ENCODE measurements at regions not wholly inside any gene's neighbourhood (a gene's known extent, or its start where the extent isn't known, plus 50 kb on each side); places are given as distances from the start of the nearest gene placed in this dataset.
A peak's percentile ranks its signal among the peaks of the same experiment; 100 is the strongest.

- TF ChIP-seq CTCF (IDR thresholded peaks at IDR 0.05 in 2 of 3, conservative IDR thresholded peaks at IDR 0.05 in 1 of 3; ENCODE audit: borderline replicate concordance in 1 of 3, insufficient read depth in 1 of 3, low read depth in 2 of 3, low read length in 2 of 3), result peak in 2 of 3 experiments; percentile 41 to 43; a peak in 4 of 6 replicates
- no peak for TF ChIP-seq JUND (IDR thresholded peaks at IDR 0.05)
- TF ChIP-seq RAD21 (IDR thresholded peaks at IDR 0.05; ENCODE audit: low read depth), result peak; percentile 39; the same call in 1 of the 2 replicates
- Histone ChIP-seq H2AFZ (ENCODE audit: low read depth, low read length, poor library complexity, severe bottlenecking) (no peak overlapping the region), H3K27me3 (ENCODE audit: insufficient read depth, low read length) (no peaks in the 10 kb centered on the region), H3K4me2 (ENCODE audit: low read length) (no peak overlapping the region), H3K27ac (ENCODE audit: low read depth, low read length) (no peak overlapping the region), H4K20me1 (ENCODE audit: insufficient read depth) (no peaks in the 10 kb centered on the region), H3K4me1 (ENCODE audit: control insufficient read depth in 1 of 2, insufficient read depth in 2 of 2, low read length in 2 of 2) (no peaks in the 10 kb centered on the region), H3K79me2 (ENCODE audit: insufficient read depth, low read length) (no peaks in the 10 kb centered on the region), H3K9ac (ENCODE audit: low read length) (no peak overlapping the region), H3K4me3 (replicated peaks in 1 of 2; ENCODE audit: low read depth in 1 of 2, low read length in 2 of 2) (no peak overlapping the region), H3K36me3 (ENCODE audit: control insufficient read depth in 1 of 2, insufficient read depth in 2 of 2, low read length in 2 of 2) (no peaks in the 10 kb centered on the region), H3K9me3 (ENCODE audit: control insufficient read depth in 1 of 2, insufficient read depth in 1 of 2, low read depth in 1 of 2, low read length in 2 of 2) (no peaks in the 10 kb centered on the region), H3K9me2 (ENCODE audit: insufficient read depth) (no peaks in the 10 kb centered on the region)
- ChIA-PET RAD21 (ENCODE audit: low non-redundant PET in 1 of 2, low total read pairs in 2 of 2, uncharacterized antibody in 2 of 2, unreplicated experiment in 2 of 2) (interaction anchor here in 1 of 2 experiments (0.8 kb wide), 1 partner anchor 145 kb away, joined by 3 read pairs; no protein-coding TSS in a partner anchor), CTCF (interaction anchor here (0.9 to 1.0 kb wide), 3 partner anchors 8 to 145 kb away, joined by 3 to 9 read pairs (median 4); no protein-coding TSS in a partner anchor), POLR2A (interaction anchor here (0.7 kb wide), 1 partner anchor 274 kb away, joined by 3 read pairs; no protein-coding TSS in a partner anchor)
- intact Hi-C loops (cut with micrococcal nuclease), result no loop called here
- DNase-seq (ENCODE audit: low read depth, low spot score) (peak; percentile 10), ATAC-seq (peak; percentile 67)
- no TSS peak for BruUV-seq (replicated peaks)
Measured at GRCh38 chr13:42478531-42479156, 95.3 kb upstream of the TNFSF11 start.

- intact Hi-C loops (cut with micrococcal nuclease), result no loop called here
- Histone ChIP-seq H3K4me3 (replicated peaks in 1 of 2; ENCODE audit: low read depth in 1 of 2, low read length in 2 of 2) (no peak overlapping the region), H2AFZ (ENCODE audit: low read depth, low read length, poor library complexity, severe bottlenecking) (no peak overlapping the region), H3K4me1 (ENCODE audit: control insufficient read depth in 1 of 2, insufficient read depth in 2 of 2, low read length in 2 of 2) (no peaks in the 10 kb centered on the region; a peak in 1 of 4 replicates), H3K27ac (ENCODE audit: low read depth, low read length) (no peak overlapping the region), H3K9me3 (ENCODE audit: control insufficient read depth in 1 of 2, insufficient read depth in 1 of 2, low read depth in 1 of 2, low read length in 2 of 2) (no peaks in the 10 kb centered on the region), H3K79me2 (ENCODE audit: insufficient read depth, low read length) (no peaks in the 10 kb centered on the region), H3K27me3 (ENCODE audit: insufficient read depth, low read length) (no peaks in the 10 kb centered on the region), H3K4me2 (ENCODE audit: low read length) (no peak overlapping the region), H3K36me3 (ENCODE audit: control insufficient read depth in 1 of 2, insufficient read depth in 2 of 2, low read length in 2 of 2) (no peaks in the 10 kb centered on the region; a peak in 1 of 4 replicates), H4K20me1 (ENCODE audit: insufficient read depth) (no peaks in the 10 kb centered on the region), H3K9me2 (ENCODE audit: insufficient read depth) (no peaks in the 10 kb centered on the region), H3K9ac (ENCODE audit: low read length) (no peak overlapping the region)
- DNase-seq (ENCODE audit: low read depth, low spot score) (no peak), ATAC-seq (no peak)
- no TSS peak for BruUV-seq (replicated peaks)
- ChIA-PET CTCF (no interaction called here), RAD21 (ENCODE audit: low non-redundant PET in 1 of 2, low total read pairs in 2 of 2, uncharacterized antibody in 2 of 2, unreplicated experiment in 2 of 2) (no interaction called here), POLR2A (no interaction called here)
- TF ChIP-seq CTCF (IDR thresholded peaks at IDR 0.05 in 2 of 3, conservative IDR thresholded peaks at IDR 0.05 in 1 of 3; ENCODE audit: borderline replicate concordance in 1 of 3, insufficient read depth in 1 of 3, low read depth in 2 of 3, low read length in 2 of 3), result no peak
- TF ChIP-seq EZH2 (IDR thresholded peaks at IDR 0.05), result no peak
- no peak for TF ChIP-seq FOSL1 (IDR thresholded peaks at IDR 0.05; ENCODE audit: low read depth)
- no peak for TF ChIP-seq TCF7L2 (IDR thresholded peaks at IDR 0.05; ENCODE audit: borderline replicate concordance, extremely low read depth, insufficient read depth, insufficient read length)
- TF ChIP-seq ZFX (IDR thresholded peaks at IDR 0.05), result no peak
- no peak for TF ChIP-seq MAX (IDR thresholded peaks at IDR 0.05)
- no peak for TF ChIP-seq CEBPB (IDR thresholded peaks at IDR 0.05; ENCODE audit: low read depth)
- TF ChIP-seq SP1 (IDR thresholded peaks at IDR 0.05; ENCODE audit: low read depth), result no peak
- TF ChIP-seq RAD21 (IDR thresholded peaks at IDR 0.05; ENCODE audit: low read depth), result no peak
- TF ChIP-seq ZBTB33 (IDR thresholded peaks at IDR 0.05; ENCODE audit: extremely low read depth, insufficient replicate concordance, low read length), result no peak
Measured at GRCh38 chr13:42484386-42484785, 89.6 kb upstream of the TNFSF11 start.

Data from HCT116 (cell line).